Kidney (tissue), 13 donors: ENCODE measurements at regions not wholly inside any gene's neighbourhood (a gene's known extent, or its start where the extent isn't known, plus 50 kb on each side); places are given as distances from the start of the nearest gene placed in this dataset.

ENCODE experiments used
- DNase-seq, 5 donors: peaks; one replicate each; pipeline ENCODE4 v3.0.0-alpha.2; 2013 to 2020
- FAIRE-seq: peaks from 2 replicates; lab custom pipeline; 2012; peaks lifted over from hg19 to GRCh38; lab: Jason Lieb, UNC
- H3K27ac ChIP-seq, 2 donors: one replicate each; pipeline ENCODE4 v1.7.0; 2013; ENCODE audit warnings: low read depth in 2 of 2, low read length in 2 of 2, inconsistent platforms in 1 of 2
- H3K27me3 ChIP-seq: one replicate; pipeline ENCODE4 v1.7.1; 2013; ENCODE audit warnings: low read length, inconsistent platforms; ENCODE audit not compliant: control insufficient read depth, insufficient read depth
- H3K36me3 ChIP-seq, 3 donors: one replicate each; pipeline versions ENCODE4 v1.7.0 to v1.7.1; 2013; ENCODE audit warnings: low read length in 3 of 3, control low read depth in 1 of 3, inconsistent platforms in 1 of 3; ENCODE audit not compliant: insufficient read depth in 3 of 3, control insufficient read depth in 2 of 3
- H3K4me1 ChIP-seq, 3 donors: one replicate each; pipeline versions ENCODE4 v1.7.0 to v1.7.1; 2013; ENCODE audit warnings: low read length in 3 of 3, inconsistent platforms in 1 of 3, low read depth in 1 of 3; ENCODE audit not compliant: control insufficient read depth in 2 of 3, insufficient read depth in 2 of 3
- H3K4me3 ChIP-seq, 3 donors: one replicate each; pipeline versions ENCODE4 v1.7.0 to v1.8.1; 2013; ENCODE audit warnings: low read length in 3 of 3, control low read depth in 1 of 3, inconsistent platforms in 1 of 3
- H3K9ac ChIP-seq, 3 donors: one replicate each; pipeline versions ENCODE4 v1.7.0 to v1.7.1; 2013; ENCODE audit warnings: low read length in 3 of 3, control low read depth in 1 of 3, inconsistent platforms in 1 of 3
- H3K9me3 ChIP-seq, 3 donors: one replicate each; pipeline versions ENCODE4 v1.7.0 to v1.7.1; 2013; ENCODE audit warnings: low read length in 3 of 3, control low read depth in 1 of 3, inconsistent platforms in 1 of 3; ENCODE audit not compliant: control insufficient read depth in 2 of 3, insufficient read depth in 1 of 3
- intact Hi-C: fragments of 100-400 bp; cut with DNase I; formaldehyde crosslinking; loops from one replicate; pipeline ENCODE4 v1.11.1; 2022
- TF ChIP-seq, protein P1 (sequence below): IDR thresholded peaks from 3 replicates; pipeline ENCODE4 v1.5.1; 2012; ENCODE audit warnings: mild to moderate bottlenecking, moderate library complexity, borderline replicate concordance; ENCODE audit not compliant: insufficient read depth; ENCODE audit errors: extremely low read depth
- donor health status: control.
- donor health status: control.
- donor health status: control.
- donor health status: control.
- donor health status: control.
- donor health status: DM: yes; HTN: yes; CAD: no.
- donor health status: Normal renal cell carcinoma (clear cell type).

DNA sequence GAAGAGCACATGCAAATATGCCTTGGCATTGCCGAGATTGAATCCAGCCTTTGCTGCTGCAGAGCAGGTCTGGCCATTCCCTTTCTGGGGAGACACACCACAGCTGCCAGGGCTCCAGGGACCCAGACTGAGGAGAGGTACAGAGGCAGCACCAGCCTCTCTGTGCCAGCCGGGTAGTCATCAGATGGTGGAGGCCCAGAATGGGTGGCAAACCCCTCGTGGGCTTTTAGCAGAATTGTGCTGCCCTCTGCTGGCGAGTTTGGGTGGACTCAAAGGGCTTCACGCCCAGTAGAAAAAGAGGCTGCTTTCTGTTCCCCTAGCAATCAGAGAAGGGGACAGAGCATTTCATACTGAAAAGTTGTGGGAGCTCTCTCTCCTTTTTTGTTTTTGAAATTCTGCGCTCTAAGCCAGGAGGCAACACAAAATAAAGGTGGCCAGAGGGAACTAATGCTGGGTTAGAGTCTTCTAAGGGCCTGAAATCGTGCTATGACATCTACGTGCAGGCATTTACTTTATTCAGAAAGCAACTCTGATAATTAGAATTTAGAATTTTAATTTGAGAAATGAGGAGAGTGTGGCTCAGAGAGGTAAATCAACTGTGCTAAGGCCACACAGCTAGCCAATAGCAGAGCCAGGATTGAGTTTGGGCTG lies 158.8 kb upstream of the NAV2 start:
- DNase-seq (peak; percentile 79 to 88 (median 82)), FAIRE-seq (no peak)
- intact Hi-C loops: loop anchor here (5.0 to 10.0 kb wide), 2 partner anchors 237 to 479 kb away; no protein-coding TSS in a partner anchor
- no peak overlapping the region for H3K27ac ChIP-seq
- H3K9ac ChIP-seq: no peak overlapping the region
- no peaks in the 10 kb centered on the region for H3K27me3 ChIP-seq
- no peaks in the 10 kb centered on the region for H3K9me3 ChIP-seq
- no peaks in the 10 kb centered on the region for H3K36me3 ChIP-seq
- no peak overlapping the region for H3K4me3 ChIP-seq
- H3K4me1 ChIP-seq: no peaks in the 10 kb centered on the region
- TF ChIP-seq, protein P1, sequence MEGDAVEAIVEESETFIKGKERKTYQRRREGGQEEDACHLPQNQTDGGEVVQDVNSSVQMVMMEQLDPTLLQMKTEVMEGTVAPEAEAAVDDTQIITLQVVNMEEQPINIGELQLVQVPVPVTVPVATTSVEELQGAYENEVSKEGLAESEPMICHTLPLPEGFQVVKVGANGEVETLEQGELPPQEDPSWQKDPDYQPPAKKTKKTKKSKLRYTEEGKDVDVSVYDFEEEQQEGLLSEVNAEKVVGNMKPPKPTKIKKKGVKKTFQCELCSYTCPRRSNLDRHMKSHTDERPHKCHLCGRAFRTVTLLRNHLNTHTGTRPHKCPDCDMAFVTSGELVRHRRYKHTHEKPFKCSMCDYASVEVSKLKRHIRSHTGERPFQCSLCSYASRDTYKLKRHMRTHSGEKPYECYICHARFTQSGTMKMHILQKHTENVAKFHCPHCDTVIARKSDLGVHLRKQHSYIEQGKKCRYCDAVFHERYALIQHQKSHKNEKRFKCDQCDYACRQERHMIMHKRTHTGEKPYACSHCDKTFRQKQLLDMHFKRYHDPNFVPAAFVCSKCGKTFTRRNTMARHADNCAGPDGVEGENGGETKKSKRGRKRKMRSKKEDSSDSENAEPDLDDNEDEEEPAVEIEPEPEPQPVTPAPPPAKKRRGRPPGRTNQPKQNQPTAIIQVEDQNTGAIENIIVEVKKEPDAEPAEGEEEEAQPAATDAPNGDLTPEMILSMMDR: peak; percentile 85

- FAIRE-seq: no peak
- intact Hi-C loops: loop anchor here (5.0 to 10.0 kb wide), 2 partner anchors 235 to 478 kb away; no protein-coding TSS in a partner anchor
Observed at GRCh38 chr11:19552656-19553260, 159.9 kb upstream of the NAV2 start.

GRCh38 chr11:19552161-19552560 lies 160.5 kb upstream of the NAV2 start:
- TF ChIP-seq, protein P1: no peak
- no peak for DNase-seq
- no peak overlapping the region for H3K4me3 ChIP-seq
- no peak overlapping the region for H3K9ac ChIP-seq
- H3K27ac ChIP-seq: no peak overlapping the region
- no peak for FAIRE-seq
- H3K36me3 ChIP-seq: no peaks in the 10 kb centered on the region
- intact Hi-C loops: loop anchor here (5.0 to 10.0 kb wide), 2 partner anchors 235 to 477 kb away; no protein-coding TSS in a partner anchor
- H3K9me3 ChIP-seq: no peaks in the 10 kb centered on the region
- H3K27me3 ChIP-seq: peaks cover 3% of the 10 kb centered on the region
- H3K4me1 ChIP-seq: no peaks in the 10 kb centered on the region

More at GRCh38 chr11:19552656-19553260, 159.9 kb upstream of the NAV2 start:
- no peak overlapping the region for H3K4me3 ChIP-seq
- H3K27me3 ChIP-seq: peaks cover 3% of the 10 kb centered on the region
- H3K9me3 ChIP-seq: no peaks in the 10 kb centered on the region
- H3K36me3 ChIP-seq: no peaks in the 10 kb centered on the region
- no peak overlapping the region for H3K9ac ChIP-seq
- no peak for DNase-seq
- no peaks in the 10 kb centered on the region for H3K4me1 ChIP-seq
- TF ChIP-seq, protein P1: no peak
- H3K27ac ChIP-seq: no peak overlapping the region
